Nephron progenitor cell (in vitro differentiated cells): ENCODE measurements at regions not wholly inside any gene's neighbourhood (a gene's known extent, or its start where the extent isn't known, plus 50 kb on each side); places are given as distances from the start of the nearest gene placed in this dataset.
A peak's percentile ranks its signal among the peaks of the same experiment; 100 is the strongest.

Source experiments
- DNase-seq: peaks from one replicate; pipeline ENCODE4 v3.0.0; 2021
- H3K27ac Mint-ChIP-seq: 2 replicates; pipeline ENCODE4 v1.8.0; 2021; ENCODE audit warnings: mild to moderate bottlenecking, moderate library complexity, mixed read lengths
- H3K27me3 Mint-ChIP-seq: 2 replicates; pipeline ENCODE4 v1.8.0; 2021; ENCODE audit warnings: mild to moderate bottlenecking, low read depth, mixed read lengths; ENCODE audit not compliant: poor library complexity
- H3K36me3 Mint-ChIP-seq: 2 replicates; pipeline ENCODE4 v1.8.0; 2021; ENCODE audit warnings: low read depth, mixed read lengths
- H3K4me1 Mint-ChIP-seq: 2 replicates; pipeline ENCODE4 v1.8.0; 2021; ENCODE audit warnings: mixed read lengths
- H3K4me3 Mint-ChIP-seq: 2 replicates; pipeline ENCODE4 v1.8.0; 2021; ENCODE audit warnings: mild to moderate bottlenecking, moderate library complexity, mixed read lengths
- H3K9me3 Mint-ChIP-seq: 2 replicates; pipeline ENCODE4 v1.8.0; 2021; ENCODE audit warnings: mild to moderate bottlenecking, moderate library complexity, mixed read lengths
- TF ChIP-seq, protein P1 (sequence below): fragments of 200-600 bp; sonication (generic); IDR thresholded peaks from 2 replicates; pipeline ENCODE4 v1.5.0; 2021; ENCODE audit warnings: antibody characterized with exemption

DNA sequence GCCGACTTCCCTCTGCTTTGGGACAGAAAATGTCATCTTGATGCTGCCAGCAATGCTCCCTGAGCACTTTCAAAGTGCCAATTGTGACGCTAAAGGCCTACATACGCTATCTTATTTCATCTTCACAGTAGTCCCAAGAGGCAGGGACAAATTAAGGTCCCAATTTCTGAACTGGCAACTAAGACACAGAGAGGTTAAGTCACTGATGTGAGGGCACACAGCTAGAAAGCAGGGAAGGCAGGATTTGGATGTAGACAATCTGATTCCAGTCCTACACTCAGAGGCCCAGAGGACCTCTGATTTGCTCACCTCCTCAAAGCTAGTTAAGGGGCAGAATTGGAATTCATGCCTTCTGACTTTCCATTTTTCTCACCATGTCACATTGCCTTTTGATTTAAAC is 249.2 kb upstream of the CLINT1 start:
- H3K4me3 Mint-ChIP-seq, result no peak overlapping the region
- H3K9me3 Mint-ChIP-seq, result no peaks in the 10 kb centered on the region
- H3K27me3 Mint-ChIP-seq, result peaks cover 2% of the 10 kb centered on the region
- DNase-seq, result no peak
- no peak overlapping the region for H3K27ac Mint-ChIP-seq
- H3K4me1 Mint-ChIP-seq, result peaks cover 36% of the 10 kb centered on the region
- no peaks in the 10 kb centered on the region for H3K36me3 Mint-ChIP-seq
- TF ChIP-seq, protein P1, sequence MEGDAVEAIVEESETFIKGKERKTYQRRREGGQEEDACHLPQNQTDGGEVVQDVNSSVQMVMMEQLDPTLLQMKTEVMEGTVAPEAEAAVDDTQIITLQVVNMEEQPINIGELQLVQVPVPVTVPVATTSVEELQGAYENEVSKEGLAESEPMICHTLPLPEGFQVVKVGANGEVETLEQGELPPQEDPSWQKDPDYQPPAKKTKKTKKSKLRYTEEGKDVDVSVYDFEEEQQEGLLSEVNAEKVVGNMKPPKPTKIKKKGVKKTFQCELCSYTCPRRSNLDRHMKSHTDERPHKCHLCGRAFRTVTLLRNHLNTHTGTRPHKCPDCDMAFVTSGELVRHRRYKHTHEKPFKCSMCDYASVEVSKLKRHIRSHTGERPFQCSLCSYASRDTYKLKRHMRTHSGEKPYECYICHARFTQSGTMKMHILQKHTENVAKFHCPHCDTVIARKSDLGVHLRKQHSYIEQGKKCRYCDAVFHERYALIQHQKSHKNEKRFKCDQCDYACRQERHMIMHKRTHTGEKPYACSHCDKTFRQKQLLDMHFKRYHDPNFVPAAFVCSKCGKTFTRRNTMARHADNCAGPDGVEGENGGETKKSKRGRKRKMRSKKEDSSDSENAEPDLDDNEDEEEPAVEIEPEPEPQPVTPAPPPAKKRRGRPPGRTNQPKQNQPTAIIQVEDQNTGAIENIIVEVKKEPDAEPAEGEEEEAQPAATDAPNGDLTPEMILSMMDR, result no peak

DNA sequence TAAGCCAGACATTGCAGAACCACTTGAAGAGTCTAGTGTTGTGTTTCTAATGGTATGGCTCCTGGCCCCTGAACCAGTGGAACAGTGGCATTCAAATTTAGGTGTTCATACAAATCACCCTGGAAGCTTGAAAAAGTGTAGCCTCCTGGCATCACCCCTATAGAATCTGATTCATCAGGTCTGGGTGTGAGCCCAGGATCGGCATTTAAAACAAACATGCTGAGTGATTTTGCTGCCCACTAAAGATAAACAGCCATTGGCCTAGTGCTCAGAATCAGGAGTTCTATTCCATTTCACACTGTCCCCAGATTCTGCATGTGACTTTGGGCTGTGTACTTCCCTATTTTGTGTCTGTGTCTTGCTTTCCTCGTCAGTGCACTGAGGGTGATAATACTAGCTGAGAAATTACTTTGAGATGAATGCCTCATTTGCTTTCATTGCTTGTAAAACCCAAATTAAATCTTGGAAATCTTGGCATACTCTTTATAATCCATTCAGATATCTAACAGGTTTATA is 241.5 kb upstream of the CLINT1 start:
- Mint-ChIP-seq H3K27me3 (no peaks in the 10 kb centered on the region), H3K9me3 (peaks cover 11% of the 10 kb centered on the region), H3K4me3 (no peak overlapping the region), H3K36me3 (no peaks in the 10 kb centered on the region), H3K27ac (peak overlapping the region; percentile 31), H3K4me1 (peaks cover 13% of the 10 kb centered on the region)
- no peak for DNase-seq
- TF ChIP-seq, protein P1, result no peak

DNA sequence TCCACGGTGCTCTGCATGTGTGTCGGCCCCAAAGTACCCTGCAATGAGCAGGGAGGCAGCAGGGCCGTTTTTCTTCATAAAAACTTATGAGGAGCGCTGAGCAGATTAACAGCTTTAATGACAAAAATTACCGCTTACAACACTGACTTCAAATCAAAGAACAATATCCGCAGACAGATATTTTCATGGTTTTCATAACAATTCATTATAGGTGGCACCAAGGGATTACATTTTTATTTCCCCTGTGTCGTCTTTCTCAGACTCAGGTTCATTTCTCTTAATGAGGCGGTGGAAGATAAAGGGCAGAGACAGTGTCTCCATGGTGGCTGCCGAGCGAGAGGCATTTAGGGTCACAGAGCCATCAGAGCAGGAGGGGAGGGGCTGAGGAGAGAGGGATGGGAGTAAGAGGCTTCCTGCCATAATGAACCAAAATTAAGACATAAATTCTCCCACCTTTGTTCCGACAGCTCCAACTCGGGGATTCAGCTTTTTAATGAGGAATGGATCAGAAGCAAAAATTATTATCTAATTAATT is 240.7 kb upstream of the CLINT1 start:
- peaks cover 13% of the 10 kb centered on the region for H3K4me1 Mint-ChIP-seq
- peak overlapping the region; percentile 31 for H3K27ac Mint-ChIP-seq
- no peak for DNase-seq
- no peak overlapping the region for H3K4me3 Mint-ChIP-seq
- no peaks in the 10 kb centered on the region for H3K36me3 Mint-ChIP-seq
- peaks cover 11% of the 10 kb centered on the region for H3K9me3 Mint-ChIP-seq
- no peaks in the 10 kb centered on the region for H3K27me3 Mint-ChIP-seq
- TF ChIP-seq, protein P1, result no peak

DNA sequence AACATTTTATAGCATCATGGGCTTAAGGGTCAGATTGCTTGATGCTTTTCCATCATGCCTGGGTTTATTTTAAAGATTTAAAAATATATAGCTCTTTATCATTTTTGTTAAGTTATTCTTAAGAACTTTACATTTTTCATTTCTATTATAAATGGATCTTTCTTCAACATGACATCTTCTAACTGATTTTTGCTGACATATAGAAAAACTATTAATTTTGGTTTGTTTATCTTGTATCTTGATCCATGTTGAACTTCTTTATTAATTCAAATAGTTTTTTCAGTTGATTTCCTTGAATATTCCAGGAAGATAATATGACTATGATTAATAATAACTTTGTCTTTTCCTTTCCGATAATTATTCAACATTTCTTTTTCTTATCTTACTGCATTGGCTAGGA is 237.9 kb upstream of the CLINT1 start:
- TF ChIP-seq, protein P1, result no peak
- no peak overlapping the region for H3K4me3 Mint-ChIP-seq
- peaks cover 7% of the 10 kb centered on the region for H3K27me3 Mint-ChIP-seq
- peaks cover 18% of the 10 kb centered on the region for H3K4me1 Mint-ChIP-seq
- H3K36me3 Mint-ChIP-seq, result no peaks in the 10 kb centered on the region
- DNase-seq, result no peak
- no peak overlapping the region for H3K27ac Mint-ChIP-seq
- peaks cover 11% of the 10 kb centered on the region for H3K9me3 Mint-ChIP-seq

DNA sequence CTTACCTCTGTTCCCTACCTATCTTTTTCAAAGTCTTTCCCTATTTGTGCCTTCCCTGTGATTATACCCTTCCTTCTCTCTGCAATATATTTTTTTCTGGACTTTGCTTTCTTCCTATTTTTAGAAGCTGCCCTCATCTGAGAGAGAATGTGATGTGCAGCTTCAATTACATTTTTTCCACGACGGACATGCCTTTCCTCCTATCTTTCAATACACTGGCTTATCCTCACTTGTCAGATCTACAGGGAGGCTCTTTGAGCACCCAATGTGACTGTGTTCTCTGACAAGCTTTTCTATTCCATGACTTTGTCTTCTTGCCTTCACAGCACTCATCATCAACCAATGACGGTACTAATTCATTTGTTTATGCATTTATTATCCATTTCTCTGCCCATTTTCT is 227.9 kb upstream of the CLINT1 start:
- Mint-ChIP-seq H3K9me3 (no peaks in the 10 kb centered on the region), H3K4me3 (no peak overlapping the region), H3K27me3 (peaks cover 6% of the 10 kb centered on the region), H3K4me1 (no peaks in the 10 kb centered on the region), H3K36me3 (no peaks in the 10 kb centered on the region), H3K27ac (no peak overlapping the region)
- DNase-seq, result no peak
- TF ChIP-seq, protein P1, result no peak

DNA sequence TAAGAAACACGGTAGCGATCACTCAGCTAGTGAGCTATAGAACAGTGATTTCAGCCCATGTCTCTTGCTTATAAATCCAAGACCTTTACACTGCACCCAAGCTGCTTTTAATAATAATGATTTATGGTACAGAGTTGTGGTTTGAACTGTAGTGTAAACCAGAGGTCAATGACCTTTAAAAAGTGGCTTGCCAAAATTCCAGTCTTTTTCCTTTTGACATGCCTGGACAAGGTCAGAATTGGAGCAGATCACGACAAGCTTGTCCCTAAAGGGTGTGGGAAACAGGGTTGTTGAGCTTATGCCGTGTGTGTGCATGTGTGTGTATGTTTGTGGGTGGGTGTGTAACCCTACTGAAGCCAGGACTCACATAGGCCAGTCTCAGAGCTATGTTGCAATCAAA is 225.3 kb upstream of the CLINT1 start:
- Mint-ChIP-seq H3K4me1 (peaks cover 11% of the 10 kb centered on the region), H3K36me3 (no peaks in the 10 kb centered on the region), H3K4me3 (no peak overlapping the region), H3K9me3 (no peaks in the 10 kb centered on the region), H3K27ac (no peak overlapping the region), H3K27me3 (peaks cover 6% of the 10 kb centered on the region)
- TF ChIP-seq, protein P1, result no peak
- DNase-seq, result no peak
